Coronary artery (tissue), 2 donors: ENCODE measurements at regions not wholly inside any gene's neighbourhood (a gene's known extent, or its start where the extent isn't known, plus 50 kb on each side); places are given as distances from the start of the nearest gene placed in this dataset.

Experiments used
- DNase-seq: peaks from one replicate; pipeline ENCODE4 v3.0.0-alpha.2; 2017; ENCODE audit warnings: low spot score
- H3K27ac ChIP-seq, 2 donors: fragments of 200-600 bp; sonication (generic); one replicate each; pipeline ENCODE4 v1.5.1; 2016 to 2019
- H3K4me3 ChIP-seq: fragments of 200-600 bp; sonication (generic); 2 replicates; pipeline ENCODE4 v1.5.1; 2016; ENCODE audit warnings: mild to moderate bottlenecking, moderate library complexity
- CTCF ChIP-seq: fragments of 200-600 bp; sonication (generic); IDR thresholded peaks from one replicate; pipeline ENCODE4 v1.5.1; 2019; ENCODE audit warnings: antibody characterized with exemption

GRCh38 chr17:5911919-5912318 is 158.3 kb upstream of the WSCD1 start:
- no peak for DNase-seq
- Histone ChIP-seq H3K4me3 (no peak overlapping the region), H3K27ac (no peak overlapping the region)
- no peak for TF ChIP-seq CTCF

GRCh38 chr17:5913032-5913531 is 157.1 kb upstream of the WSCD1 start:
- Histone ChIP-seq H3K27ac (no peak overlapping the region), H3K4me3 (no peak overlapping the region)
- DNase-seq, result no peak
- TF ChIP-seq CTCF, result no peak

- DNase-seq, result no peak
- TF ChIP-seq CTCF, result no peak
- H3K4me3 ChIP-seq, result no peak overlapping the region
- no peak overlapping the region for H3K27ac ChIP-seq
Observed at GRCh38 chr17:5913641-5914040, 156.5 kb upstream of the WSCD1 start.

- Histone ChIP-seq H3K27ac (no peak overlapping the region), H3K4me3 (no peak overlapping the region)
- no peak for DNase-seq
- TF ChIP-seq CTCF, result no peak
Observed at GRCh38 chr17:5915337-5915736, 154.8 kb upstream of the WSCD1 start.

- Histone ChIP-seq H3K4me3 (no peak overlapping the region), H3K27ac (no peak overlapping the region)
- TF ChIP-seq CTCF, result no peak
- no peak for DNase-seq
Observed at GRCh38 chr17:5919089-5919488, 151.1 kb upstream of the WSCD1 start.

- no peak overlapping the region for H3K27ac ChIP-seq
- no peak overlapping the region for H3K4me3 ChIP-seq
- DNase-seq, result no peak
- no peak for TF ChIP-seq CTCF
Observed at GRCh38 chr17:5921512-5922282, 148.5 kb upstream of the WSCD1 start.

- Histone ChIP-seq H3K4me3 (no peak overlapping the region), H3K27ac (no peak overlapping the region)
- no peak for TF ChIP-seq CTCF
- DNase-seq, result no peak
Observed at GRCh38 chr17:5922476-5922875, 147.7 kb upstream of the WSCD1 start.
